GM12891 (cell line): ENCODE measurements at regions not wholly inside any gene's neighbourhood (a gene's known extent, or its start where the extent isn't known, plus 50 kb on each side); places are given as distances from the start of the nearest gene placed in this dataset.
A peak's percentile ranks its signal among the peaks of the same experiment; 100 is the strongest.

ENCODE experiments used
- DNase-seq: peaks from one replicate; pipeline ENCODE4 v3.0.0; 2011; ENCODE audit warnings: low spot score; ENCODE audit not compliant: insufficient read length
- FAIRE-seq: peaks from 2 replicates; lab custom pipeline; 2011; peaks lifted over from hg19 to GRCh38; lab: Jason Lieb, UNC
- PAX5 ChIP-seq: IDR thresholded peaks from 2 replicates; pipeline ENCODE4 v1.6.1; 2011; ENCODE audit warnings: low read length, moderate library complexity, mild to moderate bottlenecking; ENCODE audit not compliant: insufficient read depth, severe bottlenecking
- POLR2A ChIP-seq: IDR thresholded peaks from 2 replicates; pipeline ENCODE4 v1.6.1; 2011; ENCODE audit warnings: low read depth, low read length, control low read depth
- POLR2AphosphoS5 ChIP-seq: IDR thresholded peaks from 2 replicates; pipeline ENCODE4 v1.6.1; 2011; ENCODE audit warnings: low read depth, low read length, control low read depth
- POU2F2 ChIP-seq: IDR thresholded peaks from 2 replicates; pipeline ENCODE4 v1.6.1; 2011; ENCODE audit warnings: low read depth, mild to moderate bottlenecking, control low read depth, low read length, moderate library complexity
- SPI1 ChIP-seq: IDR thresholded peaks from 2 replicates; pipeline ENCODE4 v1.6.1; 2011; ENCODE audit warnings: low read depth, low read length, control low read depth
- TAF1 ChIP-seq: IDR thresholded peaks from 2 replicates; pipeline ENCODE4 v1.6.1; 2011; ENCODE audit warnings: low read depth, low read length, control low read depth

DNA sequence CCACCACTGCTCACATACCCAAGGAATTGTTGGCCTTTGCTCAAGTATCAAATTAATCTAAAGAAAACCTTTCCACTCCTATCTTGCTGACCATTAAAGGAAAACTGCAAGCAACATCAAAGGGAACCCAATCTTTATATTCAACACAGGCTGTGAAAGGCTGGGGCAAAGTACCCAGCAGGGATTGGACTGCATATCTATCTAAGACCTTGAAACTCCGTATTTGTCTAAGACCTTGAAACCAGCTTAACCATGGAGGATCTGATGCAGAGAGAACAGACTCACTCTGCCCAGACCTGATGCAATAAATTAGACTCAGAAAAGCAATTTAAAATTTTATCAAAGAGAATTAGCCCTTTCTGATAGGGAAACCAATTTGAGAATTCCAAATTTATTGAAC, 102.2 kb downstream of the DIO2 start:
- FAIRE-seq, result no peak
- TF ChIP-seq TAF1 (no peak), POU2F2 (no peak), POLR2A (no peak), SPI1 (no peak), POLR2AphosphoS5 (no peak), PAX5 (no peak)
- no peak for DNase-seq

DNA sequence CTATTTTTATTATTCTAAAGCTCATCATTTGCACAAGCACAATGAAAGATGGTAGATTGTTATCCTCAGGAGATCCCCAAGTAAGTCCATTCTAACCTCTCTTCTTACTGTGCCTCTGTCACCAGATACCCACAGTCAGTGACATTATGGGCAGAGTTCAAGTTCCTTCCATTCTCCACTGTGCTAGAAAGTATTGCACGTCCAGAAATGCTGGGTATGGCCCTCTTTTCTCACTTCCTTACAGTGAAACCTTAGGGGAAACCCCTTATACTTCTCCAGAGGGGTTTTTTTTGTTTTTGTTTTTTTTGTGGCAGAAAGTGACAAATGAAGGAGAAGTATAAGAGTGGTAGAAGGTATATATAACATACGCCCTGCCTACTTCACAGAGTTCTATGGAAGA, 102.9 kb downstream of the DIO2 start:
- DNase-seq (no peak), FAIRE-seq (no peak)
- TF ChIP-seq SPI1, result peak; percentile 25
- no peak for TF ChIP-seq POLR2AphosphoS5

DNA sequence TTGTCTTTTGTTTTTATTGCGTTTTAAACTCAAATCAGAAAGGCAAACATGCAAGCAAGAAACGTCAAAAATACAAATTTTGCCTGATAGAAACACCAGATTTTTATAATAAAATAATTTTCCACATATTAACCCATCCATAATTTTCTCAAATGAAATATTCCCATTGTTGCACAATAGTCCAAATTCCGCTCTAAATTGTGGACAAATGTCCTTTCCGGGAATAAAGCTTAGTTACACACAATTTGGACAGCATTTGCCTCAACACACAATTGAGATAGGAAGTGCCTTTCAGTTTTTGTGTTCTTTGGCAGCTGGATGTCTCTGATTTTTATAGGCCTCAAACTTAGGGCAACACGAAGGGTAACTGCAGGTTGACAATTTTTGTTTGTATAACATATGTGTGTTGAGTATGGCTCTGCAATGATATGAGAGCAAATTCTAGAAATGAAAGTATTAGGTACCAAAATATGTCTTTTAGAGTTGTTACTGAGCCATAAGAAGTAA, 105.8 kb downstream of the DIO2 start:
- FAIRE-seq (no peak), DNase-seq (no peak)
- no peak for TF ChIP-seq SPI1
- no peak for TF ChIP-seq TAF1
- TF ChIP-seq POU2F2, result no peak
- no peak for TF ChIP-seq POLR2A
- no peak for TF ChIP-seq POLR2AphosphoS5
- no peak for TF ChIP-seq PAX5

DNA sequence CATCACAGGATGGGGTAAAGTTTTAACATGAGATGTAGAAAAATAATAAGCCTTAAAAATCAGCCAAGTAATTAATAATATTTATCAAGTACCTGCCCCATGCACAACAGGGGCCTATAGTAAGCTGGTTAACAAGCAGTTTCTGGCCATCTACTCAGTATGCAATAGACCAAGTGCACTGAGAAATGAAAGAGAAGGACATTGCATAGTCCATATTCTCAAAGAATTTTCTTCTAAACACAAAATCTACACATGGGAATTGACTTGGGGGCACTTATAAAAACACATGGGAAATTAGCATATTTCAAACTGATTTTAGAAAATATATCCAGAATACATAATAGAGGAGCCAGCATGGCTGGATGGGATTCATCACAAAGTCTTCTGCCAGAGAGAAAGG, 109.5 kb downstream of the DIO2 start:
- TF ChIP-seq POLR2A, result no peak
- no peak for TF ChIP-seq POU2F2
- no peak for TF ChIP-seq POLR2AphosphoS5
- no peak for TF ChIP-seq SPI1
- TF ChIP-seq TAF1, result no peak
- TF ChIP-seq PAX5, result no peak
- FAIRE-seq (no peak), DNase-seq (no peak)

DNA sequence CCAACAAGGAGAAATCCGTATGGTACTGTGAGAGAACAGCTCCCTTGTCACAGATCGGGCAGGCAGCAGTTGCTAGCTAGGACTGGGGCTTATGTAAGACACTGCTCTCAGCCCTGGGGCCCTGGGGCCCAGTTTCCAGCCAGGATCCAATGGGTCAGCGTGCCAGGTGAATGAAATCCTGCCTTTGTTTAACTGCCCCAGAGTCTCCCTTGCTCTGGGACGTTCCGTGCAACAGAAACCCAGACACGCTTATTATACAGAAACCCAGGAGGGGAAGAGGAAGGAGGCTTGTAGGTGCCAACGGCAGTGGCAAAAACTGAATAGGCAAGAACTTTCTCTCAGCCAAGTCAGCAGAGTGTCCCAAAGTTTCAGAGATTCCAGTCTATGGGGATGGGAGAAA, 110.6 kb downstream of the DIO2 start:
- no peak for DNase-seq
- FAIRE-seq, result no peak
- TF ChIP-seq POU2F2 (no peak), TAF1 (no peak), POLR2A (no peak), POLR2AphosphoS5 (no peak), SPI1 (no peak), PAX5 (no peak)

DNA sequence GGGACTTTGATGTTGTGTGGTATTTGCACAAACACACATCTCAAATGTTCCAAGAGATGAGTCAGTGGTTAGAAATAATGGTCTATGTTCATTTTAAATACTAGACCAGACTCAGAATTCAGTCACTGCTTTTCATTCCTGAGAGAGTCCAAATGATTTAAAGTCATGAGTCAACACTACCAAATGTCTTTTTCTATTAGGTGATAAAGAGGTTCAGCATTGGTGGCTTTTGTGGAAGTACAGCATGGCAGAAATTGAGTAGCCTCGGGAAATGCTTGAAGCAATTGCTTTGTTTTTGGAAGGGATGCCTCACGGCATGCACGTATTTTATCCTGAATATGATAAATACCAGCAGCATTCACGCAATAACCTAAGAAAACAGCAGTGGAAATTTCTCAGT, 115.7 kb downstream of the DIO2 start:
- FAIRE-seq (no peak), DNase-seq (no peak)
- TF ChIP-seq PAX5 (no peak), POU2F2 (no peak), POLR2A (no peak), SPI1 (no peak), TAF1 (no peak), POLR2AphosphoS5 (no peak)

DNA sequence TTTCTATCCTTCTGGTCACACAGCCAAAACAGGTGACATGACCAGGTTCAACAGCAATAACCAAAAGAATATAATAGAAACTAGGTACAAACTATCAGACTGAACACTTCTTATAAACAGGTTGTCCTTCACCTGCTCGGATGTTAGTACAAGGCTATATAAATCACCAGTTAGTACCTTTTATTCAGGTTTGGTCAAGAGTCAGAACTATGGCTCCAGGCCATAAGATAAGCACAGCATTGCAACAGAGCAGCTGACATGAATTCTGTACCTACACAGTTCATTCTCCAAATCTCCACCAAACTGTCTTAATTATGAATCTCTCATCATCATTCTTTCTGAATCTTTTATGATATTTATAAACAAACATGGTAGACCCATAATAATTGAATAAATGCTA, 123.9 kb downstream of the DIO2 start:
- no peak for FAIRE-seq
- no peak for DNase-seq
- no peak for TF ChIP-seq PAX5
- TF ChIP-seq SPI1, result no peak
- TF ChIP-seq POLR2A, result no peak
- no peak for TF ChIP-seq POU2F2
- no peak for TF ChIP-seq POLR2AphosphoS5
- no peak for TF ChIP-seq TAF1

DNA sequence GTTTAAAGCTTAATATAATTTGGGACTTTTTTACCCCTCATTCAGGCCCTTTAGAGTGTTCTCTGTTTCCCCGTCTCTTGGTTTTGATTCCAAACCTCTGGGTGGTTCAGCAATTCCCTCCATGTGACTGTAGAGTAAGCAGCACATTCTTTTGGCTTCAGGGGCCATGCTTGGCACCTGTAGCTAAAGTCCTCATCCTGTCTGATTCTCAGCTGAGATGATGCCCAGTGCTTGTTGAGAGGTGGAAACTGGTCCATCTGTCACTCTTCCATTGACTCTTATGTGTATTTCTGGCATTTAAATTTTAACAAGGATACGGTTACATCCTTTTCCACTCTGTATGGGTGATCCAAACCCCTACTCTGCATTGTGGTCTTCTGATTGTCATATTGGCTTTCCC, 127.1 kb downstream of the DIO2 start:
- FAIRE-seq, result no peak
- TF ChIP-seq POLR2AphosphoS5 (no peak), SPI1 (no peak), PAX5 (no peak), POLR2A (no peak), POU2F2 (no peak), TAF1 (no peak)

DNA sequence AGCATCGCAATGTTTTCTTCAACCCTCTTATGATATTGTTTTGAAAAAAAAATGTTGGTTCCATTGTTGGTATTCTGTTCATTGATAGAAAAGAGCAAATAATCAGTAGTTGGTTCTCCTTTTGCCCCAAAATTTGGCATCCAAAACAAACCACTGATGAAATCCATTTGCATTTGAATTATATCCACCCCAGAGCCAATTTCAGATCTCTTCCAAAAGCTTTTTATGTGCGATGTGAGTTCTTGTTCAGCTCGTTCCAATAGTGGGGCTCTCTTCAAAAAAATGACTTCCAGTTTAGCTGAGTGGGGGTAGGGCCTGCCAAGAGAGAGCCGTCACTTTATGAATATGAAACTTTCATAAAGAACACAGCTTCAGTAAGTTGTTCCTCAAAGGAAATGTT, 130.7 kb downstream of the DIO2 start:
- DNase-seq (no peak), FAIRE-seq (no peak)
- no peak for TF ChIP-seq POLR2A
- no peak for TF ChIP-seq POU2F2
- no peak for TF ChIP-seq POLR2AphosphoS5
- TF ChIP-seq SPI1, result no peak
- no peak for TF ChIP-seq TAF1
- TF ChIP-seq PAX5, result no peak

More for the DNA sequence above, 127.1 kb downstream of the DIO2 start:
- no peak for DNase-seq

DNA sequence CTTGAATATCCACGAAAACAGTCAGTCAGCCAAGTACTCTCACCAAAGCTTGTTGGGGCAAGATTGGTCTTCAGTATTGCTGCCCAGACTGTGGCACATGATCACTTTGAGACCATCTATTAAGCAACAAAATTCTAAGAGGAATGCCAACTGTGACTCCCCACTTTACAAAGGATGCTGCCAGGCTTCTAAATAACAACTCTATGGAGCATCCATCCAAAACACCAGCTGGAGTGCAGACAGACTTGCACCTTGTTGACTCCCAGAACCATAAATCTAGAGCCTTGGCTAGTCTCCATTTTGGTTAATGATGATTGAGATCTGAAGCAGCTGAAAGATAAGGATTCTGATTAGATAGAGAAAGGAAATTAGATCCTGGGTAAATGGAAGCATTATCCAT, 132.8 kb downstream of the DIO2 start:
- FAIRE-seq (no peak), DNase-seq (no peak)
- no peak for TF ChIP-seq SPI1
- TF ChIP-seq POU2F2, result no peak
- TF ChIP-seq POLR2A, result no peak
- TF ChIP-seq TAF1, result no peak
- no peak for TF ChIP-seq POLR2AphosphoS5
- no peak for TF ChIP-seq PAX5
